NCI-H2107 treated with DMSO at 0.1 percent for 48 hours (cell line): ENCODE measurements at regions not wholly inside any gene's neighbourhood (a gene's known extent, or its start where the extent isn't known, plus 50 kb on each side); places are given as distances from the start of the nearest gene placed in this dataset.

Experiments used
- DNase-seq: peaks from one replicate; lab custom pipeline; 2025; ENCODE audit not compliant: unreplicated experiment; lab: John Stamatoyannopoulos, UW

DNA sequence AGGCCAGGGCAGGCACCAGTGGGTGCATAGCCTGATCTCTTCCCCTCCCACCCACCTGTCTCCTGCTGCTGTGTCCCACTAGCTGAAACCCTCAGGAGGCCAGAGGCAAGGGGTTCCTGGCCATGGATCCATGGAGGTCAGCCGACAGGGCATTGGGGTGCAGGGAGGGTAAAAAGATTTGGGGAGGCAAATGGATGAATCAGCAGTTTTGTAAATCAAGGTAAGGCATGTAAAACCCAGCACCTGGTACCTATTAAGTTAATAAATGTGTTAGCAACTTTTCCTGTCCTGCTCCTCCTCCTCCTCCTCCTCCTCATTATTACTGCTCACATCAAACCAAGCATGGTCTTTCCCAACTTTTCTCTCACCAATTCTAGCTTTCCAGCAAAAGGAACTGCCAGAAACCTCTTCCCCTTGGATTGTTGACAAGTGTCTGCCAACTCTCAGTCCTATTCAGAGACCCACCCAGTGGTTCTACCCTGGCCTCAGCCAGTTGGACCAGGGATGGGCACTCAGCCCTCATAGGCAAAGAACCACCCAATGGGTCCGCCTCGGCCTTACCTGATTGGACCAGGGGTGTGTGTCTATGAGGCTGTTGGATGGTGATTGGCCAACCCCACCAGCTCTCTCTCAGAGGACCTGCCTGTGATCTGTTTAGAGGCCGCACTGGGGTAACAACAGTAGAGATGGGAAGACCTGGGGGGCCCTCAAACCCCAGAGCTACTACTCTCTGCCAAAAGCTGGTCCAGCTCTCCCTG lies 155.7 kb upstream of the GSC start:
- DNase-seq, result no peak

DNA sequence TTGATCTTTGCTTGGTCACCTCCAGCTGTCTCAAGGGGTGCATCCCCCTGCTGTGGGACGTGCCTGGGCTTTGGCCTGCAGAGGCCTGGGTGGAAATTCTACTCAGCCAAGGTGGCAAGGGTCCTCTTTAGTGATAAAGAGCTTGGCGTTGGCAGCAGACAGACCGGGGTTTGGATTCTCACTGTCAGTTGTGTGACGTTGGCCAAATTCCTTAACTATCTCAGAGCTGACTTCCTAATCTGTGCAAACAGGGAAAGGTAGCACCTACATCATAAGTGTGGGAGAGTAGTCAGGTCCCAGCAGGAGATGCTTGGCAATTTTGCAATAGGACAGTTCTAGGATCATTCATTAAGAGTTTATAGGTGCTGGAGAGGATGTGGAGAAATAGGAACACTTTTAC lies 154.3 kb upstream of the GSC start:
- no peak for DNase-seq

- DNase-seq, result no peak
Measured at GRCh38 chr14:94923786-94924185, 153.9 kb upstream of the GSC start.

- no peak for DNase-seq
Measured at GRCh38 chr14:94922595-94923239, 152.8 kb upstream of the GSC start.

GRCh38 chr14:94921882-94922585 lies 152.1 kb upstream of the GSC start:
- DNase-seq, result no peak

GRCh38 chr14:94921456-94921855 lies 151.5 kb upstream of the GSC start:
- DNase-seq, result no peak

- no peak for DNase-seq
Measured at GRCh38 chr14:94919896-94920295, 150.0 kb upstream of the GSC start.

GRCh38 chr14:94918896-94919295 lies 149.0 kb upstream of the GSC start:
- DNase-seq, result no peak

GRCh38 chr14:94917041-94917600 lies 147.2 kb upstream of the GSC start:
- no peak for DNase-seq

DNA sequence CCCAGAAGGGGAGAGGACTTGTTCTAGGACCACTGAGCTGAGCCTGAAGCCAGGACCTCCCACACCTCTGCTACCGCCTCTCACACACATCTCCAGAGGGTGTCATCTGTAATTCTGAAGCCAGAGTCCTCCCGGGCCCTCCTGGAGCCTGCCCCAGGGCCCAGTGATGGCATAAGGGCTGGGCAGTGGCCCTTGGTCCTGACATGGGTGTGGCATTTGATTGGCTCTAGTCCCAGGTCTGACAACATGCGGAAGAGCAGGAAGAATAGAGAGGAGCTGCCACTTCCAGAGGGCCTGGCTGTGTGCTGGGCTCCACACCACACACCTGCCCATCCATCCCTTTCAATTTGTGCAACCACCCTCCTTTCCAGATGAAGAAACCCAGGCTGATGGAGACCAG lies 144.3 kb upstream of the GSC start:
- no peak for DNase-seq

- DNase-seq, result no peak
Measured at GRCh38 chr14:94907626-94908261, 137.8 kb upstream of the GSC start.

DNA sequence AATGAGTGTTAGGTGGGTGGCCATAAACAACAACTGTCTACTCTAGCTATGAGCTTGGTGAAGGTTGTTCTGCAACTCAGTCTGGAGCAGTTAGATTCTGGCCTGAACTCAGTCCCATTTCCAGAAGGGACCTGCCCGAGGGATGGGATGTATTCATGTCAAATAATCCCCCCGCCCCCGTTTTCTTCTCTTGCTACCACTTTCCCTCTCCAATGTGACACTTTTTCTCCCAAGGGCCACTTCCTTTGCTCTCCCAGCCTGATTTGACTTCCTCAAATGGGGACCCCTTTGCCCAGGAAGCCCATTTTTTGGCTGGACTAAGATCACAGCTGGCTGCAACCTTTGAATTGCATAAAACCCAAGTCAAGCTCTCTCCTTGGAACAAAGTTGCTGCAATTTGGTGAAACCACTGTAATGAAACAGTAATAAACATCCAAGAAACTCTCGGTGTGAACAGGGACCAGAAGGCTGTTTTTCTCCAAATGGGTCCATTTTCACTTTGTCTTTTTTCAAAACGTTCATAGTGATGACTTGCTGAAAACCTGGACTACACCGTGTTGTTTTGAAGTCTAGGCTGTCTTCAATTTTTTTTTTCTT lies 137.2 kb upstream of the GSC start:
- DNase-seq, result no peak

DNA sequence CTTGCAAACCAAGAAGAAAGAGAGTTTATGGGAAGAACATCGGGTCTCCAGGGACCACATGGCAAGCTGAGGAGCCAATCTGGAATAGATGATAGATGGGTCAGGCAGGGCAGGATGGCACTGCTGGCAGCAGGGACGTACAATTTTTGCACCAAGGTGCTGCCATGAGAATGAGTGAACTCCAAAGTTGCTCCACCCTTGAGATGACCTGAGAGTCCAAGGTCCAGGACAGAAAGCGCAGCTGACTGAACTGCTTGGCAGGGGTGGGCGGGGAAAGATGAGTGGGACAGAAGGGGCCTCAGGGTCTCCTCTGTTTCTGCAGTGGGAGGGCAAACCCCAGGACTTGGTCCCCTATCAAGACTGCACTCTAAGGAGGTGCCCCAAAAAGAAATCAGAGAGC lies 136.7 kb upstream of the GSC start:
- DNase-seq, result no peak

DNA sequence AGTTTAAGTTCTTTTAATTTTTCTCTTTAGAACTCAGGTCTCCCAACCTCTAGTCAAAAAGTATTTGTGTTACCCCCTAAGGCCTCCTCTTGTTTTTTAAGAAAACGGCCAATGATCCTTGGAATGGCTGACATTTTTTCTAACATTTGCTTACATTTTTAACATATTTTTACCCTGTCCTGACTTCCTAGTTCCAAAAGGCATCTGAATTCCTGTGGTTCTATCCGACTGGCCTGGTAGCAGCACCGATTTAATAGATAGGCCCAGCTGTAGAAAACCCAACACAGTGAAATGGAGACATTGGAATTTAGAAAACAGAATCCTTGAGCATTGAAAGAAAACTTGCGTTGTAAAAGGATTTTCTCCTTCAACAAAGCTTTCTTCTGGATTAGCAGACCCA lies 134.7 kb upstream of the GSC start:
- no peak for DNase-seq

GRCh38 chr14:94903883-94904282 lies 134.0 kb upstream of the GSC start:
- no peak for DNase-seq

GRCh38 chr14:94903338-94903737 lies 133.4 kb upstream of the GSC start:
- DNase-seq, result no peak

- no peak for DNase-seq
Measured at GRCh38 chr14:94897561-94897960, 127.6 kb upstream of the GSC start.

DNA sequence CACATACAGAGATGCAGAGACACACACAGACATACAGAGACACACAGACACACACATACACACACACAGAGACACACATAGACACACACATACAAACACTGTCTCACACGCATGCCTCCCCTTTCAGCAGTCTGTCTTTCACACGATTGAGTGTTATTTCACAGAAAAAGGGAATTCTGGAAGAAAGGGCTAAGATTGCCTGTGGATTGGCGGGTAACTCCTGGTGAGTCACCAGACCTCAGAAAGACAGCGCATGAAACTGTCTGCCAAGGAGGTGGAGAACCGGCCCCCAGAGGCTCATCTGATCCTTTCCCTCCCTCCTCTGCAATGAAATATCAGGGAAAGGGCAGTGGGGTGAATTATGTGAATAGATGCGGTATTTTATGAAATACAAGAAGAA lies 127.2 kb upstream of the GSC start:
- DNase-seq, result no peak

GRCh38 chr14:94893411-94894160 lies 123.7 kb upstream of the GSC start:
- DNase-seq, result no peak

- no peak for DNase-seq
Measured at GRCh38 chr14:94890785-94891184, 120.9 kb upstream of the GSC start.
